ENCODE measurements at regions not wholly inside any gene's neighbourhood (a gene's known extent, or its start where the extent isn't known, plus 50 kb on each side); places are given as distances from the start of the nearest gene placed in this dataset.
"Not testable (repeated sequence)": the region's sequence is repeated elsewhere in the genome, so short reads cannot be mapped to it uniquely, and the experiment has no call there.

DNA sequence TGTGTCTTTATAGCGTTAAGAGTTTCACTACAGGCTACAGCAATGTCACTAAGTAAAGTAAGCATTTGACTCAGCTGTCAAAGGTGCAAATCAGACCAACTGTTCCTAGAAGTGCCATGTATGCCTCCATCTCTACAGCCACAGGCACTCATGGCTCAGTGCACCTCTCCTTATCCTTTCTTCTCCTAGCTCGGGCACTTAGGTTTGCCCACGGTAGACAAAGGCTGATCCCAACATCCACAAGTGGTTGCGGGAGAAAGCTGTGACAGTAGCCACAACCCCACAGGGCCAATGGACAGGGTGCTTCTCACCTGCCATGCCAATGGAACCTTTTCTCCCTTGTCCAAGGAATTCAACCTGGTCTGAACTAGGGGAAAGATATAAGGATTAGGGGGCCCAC is 228.5 kb upstream of the EXOC2 start:
- DNase-seq = no peak

DNA sequence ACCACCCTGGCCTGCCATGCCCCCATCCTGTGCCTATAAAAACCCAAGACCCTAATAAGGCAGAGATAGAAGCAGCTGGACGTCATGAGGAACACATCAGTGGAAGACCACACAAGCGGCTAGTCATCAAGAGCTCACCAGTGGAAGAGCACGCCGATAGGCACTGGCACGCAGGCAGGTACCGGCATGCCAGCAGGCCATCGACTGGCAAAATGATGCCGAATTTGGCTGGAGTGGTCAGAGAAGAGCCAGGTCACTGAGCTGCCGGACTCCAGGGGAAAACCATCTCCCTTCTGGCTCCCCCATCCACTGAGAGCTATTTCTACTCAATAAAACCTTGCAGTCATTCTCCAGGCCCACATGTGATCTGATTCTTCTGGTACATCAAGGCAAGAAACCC is 227.6 kb upstream of the EXOC2 start:
- DNase-seq = no peak

DNA sequence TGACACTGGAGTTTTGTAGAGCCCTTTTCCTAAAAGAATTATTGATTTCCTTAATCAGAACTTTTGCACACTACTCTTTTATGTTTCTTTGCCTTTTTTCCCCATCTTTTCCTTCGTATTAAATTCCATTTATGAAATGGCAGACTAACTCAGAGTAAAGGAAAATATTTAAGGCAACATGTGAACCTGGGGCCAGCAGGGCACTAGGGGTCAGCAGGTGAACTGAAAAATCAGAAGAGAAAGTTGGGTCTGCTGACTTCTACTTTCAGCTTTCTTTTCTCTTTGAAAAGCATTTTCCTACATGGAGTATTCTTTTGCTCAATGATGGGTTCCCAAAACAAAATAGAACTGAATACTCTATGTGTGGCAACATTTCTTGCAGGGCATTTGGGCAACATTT is 226.6 kb upstream of the EXOC2 start:
- no peak for DNase-seq

DNA sequence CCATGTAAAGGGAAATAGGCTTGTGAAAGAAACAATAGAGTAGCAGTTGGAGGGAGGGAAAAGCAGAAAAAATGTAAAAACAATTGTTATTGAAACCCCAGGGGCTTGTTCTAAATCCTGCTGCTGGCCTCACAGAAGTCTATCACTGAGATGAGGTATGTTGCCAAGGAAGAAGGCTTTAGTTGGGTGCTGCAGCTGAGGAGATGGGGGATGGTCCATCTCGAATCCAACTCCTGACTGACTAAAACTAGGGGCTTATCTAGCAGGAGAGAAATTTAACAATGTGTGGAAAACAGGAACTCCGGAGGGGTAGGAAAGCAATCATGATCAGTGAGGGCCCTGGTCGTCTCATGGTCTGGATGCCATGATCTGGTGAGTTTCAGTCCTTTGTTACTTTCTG is 225.0 kb upstream of the EXOC2 start:
- DNase-seq = no peak

DNA sequence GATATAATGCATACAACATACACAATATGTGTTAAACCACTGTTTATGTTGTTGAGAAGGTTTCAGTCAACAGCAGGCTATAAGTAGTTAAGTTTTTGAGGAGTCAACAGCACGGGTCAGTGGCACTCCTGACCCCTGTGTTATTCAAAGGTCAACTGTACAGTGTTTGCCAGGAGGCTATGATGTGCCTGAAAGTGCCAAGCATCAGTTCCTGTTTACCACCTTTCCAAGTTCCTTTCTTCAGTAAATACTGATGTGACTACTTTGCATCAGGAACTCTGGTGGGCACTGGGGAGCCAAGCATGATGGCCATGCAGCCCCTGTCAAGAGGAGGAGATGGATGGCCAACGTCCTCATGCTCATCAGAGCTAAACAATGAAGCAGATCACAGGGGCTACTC is 224.4 kb upstream of the EXOC2 start:
- no peak for DNase-seq

DNA sequence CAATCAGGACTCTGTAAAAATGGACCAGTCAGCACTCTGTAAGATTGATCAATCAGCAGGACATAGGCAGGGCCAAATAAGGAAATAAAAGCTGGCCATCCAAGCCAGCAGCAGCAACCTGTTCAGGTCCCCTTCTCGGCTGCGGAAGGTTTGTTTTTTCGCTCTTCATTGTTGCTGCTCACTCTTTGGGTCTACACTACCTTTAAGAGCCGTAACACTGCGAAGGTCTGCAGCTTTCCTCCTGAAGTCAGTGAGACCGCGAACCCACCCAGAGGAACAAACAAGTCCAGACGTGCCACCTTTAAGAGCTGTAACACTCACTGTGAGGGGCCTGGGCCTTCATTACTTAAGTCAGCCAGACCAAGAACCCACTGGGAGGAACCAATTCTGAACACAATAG is 223.2 kb upstream of the EXOC2 start:
- no peak for DNase-seq

DNA sequence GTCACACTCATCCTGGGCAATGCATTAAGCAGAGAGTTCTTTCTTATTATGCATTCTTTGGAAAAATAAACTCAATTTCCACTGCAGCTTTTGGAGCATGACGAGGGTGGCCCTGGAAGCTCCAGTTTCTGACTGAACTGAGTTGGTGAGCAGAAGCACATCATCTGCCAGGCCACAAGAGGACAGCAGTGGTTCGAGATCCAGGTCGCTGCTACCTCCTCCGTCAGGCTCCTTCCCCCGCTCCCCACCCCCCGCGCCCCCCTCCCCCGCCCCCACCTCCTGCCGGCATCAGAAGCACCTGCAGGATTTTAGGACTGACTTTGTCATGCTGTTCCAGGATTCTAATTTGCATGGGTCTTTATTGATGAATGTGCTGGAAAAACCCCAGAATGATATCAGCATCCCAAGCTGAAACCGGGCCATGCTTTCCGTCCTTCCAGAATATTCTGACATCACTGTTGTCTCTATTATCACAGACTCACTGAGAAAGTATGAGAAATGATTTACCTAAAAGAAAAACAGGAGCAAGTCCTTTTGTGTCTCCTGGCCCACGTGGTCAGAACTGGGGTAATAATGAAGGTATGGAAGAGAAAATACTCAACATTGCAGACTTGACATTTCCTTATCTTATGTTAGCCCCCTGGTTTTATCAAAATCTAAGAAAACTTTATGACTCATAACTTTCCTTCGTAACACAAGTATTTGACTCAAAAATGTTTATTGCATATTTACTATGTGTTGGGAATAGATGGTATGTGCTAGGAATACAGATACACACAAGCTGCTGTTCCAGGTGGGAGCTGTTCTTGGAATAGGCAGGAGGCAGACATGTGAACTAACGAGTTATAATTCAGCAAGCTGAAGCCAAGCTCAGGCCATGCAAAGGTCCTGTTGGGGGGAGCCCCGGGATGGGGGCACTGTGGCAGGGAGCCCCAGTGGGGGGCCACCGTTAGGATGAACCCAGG is 220.2 kb upstream of the EXOC2 start:
- no peak for DNase-seq

DNA sequence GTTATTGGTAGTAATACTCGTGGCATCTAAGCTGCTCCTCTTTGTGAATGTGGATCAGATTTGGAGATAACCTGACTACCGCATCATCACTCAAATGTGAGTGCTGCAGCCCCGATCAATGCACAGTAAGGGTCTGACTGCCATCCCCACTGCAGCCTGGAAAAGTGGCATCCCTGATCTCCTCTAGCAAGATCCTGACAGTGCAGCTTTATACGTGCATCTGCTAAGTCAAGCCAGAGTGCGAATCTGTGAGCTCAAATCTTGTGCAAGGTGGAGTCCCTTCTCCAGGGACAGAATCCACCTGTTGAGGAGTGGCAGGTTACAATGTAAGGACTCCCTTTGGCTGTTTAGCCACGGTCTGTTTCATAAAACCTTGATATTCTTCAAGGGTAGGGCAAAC is 215.0 kb upstream of the EXOC2 start:
- no peak for DNase-seq

DNA sequence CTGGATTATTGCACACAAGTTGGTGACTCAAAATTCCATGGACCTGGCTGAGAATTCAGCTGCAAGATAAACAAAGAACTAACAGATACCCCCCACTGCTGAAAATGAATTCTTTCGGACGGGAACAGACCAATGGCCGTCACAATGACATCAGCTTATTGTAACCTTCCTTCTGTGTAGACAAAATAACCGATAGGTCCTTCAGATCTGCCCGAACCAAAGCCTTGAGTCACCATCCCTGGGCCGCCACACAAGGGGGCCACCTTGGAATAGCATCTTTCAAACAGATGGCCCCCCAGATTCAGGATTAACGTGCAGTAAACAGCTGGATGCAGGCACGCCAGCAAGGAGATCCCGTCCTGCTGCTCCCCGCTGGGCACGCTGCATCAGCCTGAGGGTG is 214.0 kb upstream of the EXOC2 start:
- DNase-seq = no peak

DNA sequence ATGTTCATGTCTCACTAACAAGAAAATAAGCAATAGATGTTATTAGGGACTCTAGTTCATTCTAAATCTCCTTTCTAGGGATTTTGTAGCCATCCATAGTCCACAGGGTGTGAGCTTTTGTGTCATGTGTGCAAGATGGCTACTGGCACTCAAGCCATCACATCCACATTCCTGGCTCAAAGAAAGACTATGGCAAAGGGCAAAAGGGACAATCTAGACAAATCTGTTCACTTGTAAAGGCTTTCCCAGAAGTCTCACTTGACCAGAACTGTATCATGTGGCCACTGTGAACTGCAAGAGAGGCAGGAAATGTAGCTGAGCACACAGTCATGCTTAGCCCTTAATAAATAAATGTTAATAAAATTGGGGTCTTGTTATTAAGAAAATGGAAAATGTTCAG is 212.6 kb upstream of the EXOC2 start:
- DNase-seq = no peak

DNA sequence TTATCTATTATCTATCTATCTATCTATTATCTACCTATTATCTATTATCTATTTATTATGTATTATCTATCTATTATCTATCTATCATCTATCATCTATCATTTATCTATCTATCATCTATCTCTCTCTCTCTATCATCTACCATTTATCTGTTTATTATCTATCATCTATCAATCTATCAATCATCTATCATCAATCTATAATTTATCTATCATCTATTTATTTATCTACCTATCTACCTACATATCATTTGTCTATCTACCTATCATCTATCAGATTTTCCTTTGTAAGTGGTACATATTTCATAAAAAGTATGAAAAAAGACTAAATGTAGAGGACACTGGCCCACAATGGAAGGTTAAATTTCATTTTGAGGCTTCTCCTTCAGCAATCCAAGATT is 212.1 kb upstream of the EXOC2 start:
- DNase-seq = no peak

DNA sequence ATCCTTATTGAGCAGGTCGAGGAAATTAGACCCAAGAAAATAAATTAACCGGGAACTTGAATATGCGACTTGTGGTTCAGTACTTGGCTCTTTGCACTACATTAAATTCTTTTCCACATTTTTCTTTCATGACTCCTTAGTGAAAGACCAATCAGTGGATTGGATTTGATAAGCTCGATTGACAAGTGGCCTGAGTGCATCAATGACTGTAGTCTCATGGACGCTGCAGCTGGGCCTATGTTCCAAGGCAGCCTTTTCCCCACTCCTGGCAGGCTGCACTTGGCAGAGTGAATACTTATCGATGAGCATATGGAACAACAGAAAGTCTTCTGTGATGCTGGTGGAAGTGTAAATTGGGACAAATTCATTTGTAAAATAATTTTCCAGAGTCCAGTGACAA is 210.8 kb upstream of the EXOC2 start:
- DNase-seq = no peak

DNA sequence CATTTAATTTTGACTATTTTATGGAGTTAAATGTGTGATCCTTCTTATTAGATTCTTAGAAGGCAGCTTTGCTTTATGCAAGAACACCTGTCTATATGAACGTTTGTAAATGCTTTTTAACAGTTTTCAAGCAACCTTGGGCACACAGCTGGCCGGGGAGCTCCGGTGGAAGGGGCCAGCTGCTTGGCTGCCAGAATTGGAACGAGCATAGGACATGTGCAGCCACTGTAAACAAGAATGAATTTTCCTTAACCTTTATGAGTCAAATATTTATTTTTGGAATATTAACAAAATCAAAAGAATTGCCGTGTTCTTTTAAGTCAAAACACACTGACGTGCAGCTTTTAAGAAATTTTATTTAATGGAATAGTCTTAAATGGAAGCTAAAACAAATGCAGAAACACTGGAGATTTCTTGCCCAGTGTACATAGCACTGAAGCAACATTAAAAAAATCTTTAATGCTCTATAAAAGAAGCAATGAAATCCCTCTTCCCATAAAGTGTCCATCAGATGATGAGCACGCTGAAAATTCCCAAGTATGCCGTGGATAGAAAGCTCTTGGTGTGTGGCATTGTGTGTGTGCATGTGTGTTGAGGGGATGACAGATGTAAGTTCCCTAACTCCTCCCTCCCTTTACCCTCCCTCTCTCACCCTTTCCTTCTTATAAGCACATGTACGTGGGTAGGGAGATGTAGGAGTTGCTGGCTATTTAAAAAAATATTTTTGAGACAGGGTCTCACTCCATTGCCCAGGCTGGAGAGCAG is 208.9 kb upstream of the EXOC2 start:
- DNase-seq = no peak

DNA sequence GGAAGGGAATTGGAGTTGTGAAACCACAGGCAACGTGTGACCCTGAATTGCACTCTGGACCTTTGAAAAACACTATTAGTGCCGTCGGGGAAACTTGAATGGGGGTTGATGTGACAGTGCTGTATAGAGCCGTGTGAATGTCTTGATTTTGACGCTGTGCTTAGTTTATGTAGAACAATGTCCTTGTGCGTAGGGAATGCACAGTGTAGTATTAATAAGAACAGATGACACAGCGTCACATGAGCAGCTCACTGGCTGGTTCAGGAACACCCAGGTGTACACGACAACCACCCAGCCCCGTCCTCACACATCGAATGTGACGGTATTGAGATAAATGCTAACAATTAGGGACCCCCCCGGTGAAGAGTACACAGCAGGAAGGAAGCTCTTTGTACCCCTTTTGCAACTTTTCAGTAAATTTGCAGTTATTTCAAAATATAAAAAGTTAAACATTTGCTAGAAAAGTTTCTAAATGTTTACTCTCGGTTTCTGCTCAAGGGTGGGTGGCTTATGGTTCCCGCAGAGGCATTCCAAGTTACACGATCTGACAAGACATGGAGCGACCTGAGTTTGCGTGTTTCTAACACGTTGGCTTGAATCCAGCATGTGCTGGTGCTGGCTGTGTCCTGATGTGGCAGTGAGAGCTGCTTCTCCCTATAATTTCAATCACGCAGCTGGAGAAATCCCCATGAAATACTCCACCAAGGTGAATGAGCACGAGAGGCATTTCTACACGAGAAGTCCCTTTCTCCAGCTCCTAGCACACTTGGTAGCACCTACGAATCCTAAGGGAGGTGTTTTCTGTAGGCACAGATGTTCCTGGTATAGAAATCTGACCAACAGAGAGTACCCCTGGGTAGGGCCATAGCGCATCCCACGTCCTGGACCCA is 208.0 kb upstream of the EXOC2 start:
- no peak for DNase-seq

DNA sequence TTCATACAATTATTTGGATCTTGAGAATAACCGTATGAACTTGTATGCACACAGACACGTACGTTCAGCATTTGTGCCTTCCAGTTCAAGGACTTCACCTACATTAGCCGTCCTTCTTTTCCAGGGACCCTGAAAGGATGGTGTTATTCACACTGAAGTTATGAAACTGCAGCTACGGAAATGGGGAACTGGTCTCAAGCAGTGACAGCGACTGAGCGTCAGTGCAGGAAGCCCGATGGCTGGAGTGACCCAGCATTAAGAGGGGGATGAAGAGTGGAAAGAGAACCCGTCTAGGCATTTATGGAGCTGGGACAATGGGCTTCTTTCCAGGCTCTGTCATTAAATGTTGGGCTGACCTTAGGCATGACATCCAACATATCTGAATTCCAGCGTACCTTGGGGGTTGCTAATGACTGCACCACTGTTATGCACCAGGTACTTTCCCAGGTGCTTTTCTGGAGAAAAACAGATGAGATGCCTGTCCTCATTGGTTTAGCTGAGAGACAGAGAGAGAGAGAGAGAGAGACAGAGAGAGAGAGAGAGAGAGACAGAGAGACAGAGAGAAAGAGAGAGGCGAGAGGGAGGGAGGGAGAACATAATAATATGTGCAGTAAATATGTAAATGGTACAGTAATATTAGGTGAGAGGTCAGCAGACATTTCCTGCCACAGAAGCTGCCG is 204.7 kb upstream of the EXOC2 start:
- DNase-seq = no peak

DNA sequence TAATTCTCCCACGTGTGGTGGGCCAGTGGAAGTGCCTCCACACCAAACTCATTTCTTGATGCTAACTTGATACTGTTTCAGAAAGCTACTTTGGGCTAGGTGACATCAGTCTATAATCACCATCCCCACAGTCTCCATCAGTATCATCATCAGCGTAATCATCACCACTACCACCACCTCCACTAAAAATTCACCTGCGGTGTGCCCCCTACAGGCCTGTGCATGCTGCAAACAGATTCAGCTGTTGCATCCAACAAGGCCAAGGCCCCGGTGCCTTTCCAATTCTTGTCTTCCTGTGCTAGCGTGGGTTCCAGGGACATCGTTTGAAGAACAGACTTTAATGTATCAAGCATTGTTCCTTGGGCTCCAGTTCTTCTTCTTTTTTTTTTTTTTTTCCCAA is 201.3 kb upstream of the EXOC2 start:
- DNase-seq = no peak

DNA sequence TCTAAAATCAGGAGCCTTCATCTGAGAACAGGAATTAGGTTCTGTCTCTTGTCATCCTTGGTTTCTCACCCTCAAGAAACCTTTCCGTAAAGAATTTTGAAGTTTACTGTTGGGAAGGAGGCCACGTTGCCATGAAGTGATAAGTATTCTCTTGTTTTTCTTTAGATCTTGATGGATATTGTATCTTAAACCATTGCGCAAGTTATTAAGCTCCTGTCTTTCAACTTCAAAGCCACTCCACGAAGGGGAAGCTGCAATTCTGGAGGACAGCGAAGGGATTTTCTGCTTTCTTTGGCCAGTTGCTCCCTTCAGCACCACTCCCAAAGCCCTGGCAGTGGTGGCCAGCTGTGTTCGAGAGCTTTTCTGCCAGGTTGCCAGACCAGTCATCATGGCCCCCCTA is 198.1 kb upstream of the EXOC2 start:
- no peak for DNase-seq

DNA sequence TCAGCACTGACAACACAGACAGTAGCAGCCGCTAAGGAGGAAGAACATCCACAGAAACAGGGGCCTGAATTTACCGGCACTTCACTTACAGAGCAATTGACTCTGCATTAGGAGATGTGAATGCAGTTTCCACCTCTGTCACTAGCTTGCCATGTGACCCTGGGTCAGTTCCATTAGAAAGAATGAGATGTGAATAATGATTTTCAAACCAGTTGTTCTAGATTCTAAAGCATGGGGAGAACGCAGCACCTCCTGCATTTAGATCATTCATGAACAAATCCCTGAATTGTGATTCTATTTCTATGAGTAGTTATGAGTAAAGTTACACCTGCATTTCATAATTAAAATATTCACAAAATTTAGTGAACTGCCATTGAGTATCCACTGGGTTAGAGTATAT is 197.3 kb upstream of the EXOC2 start:
- DNase-seq = no peak

DNA sequence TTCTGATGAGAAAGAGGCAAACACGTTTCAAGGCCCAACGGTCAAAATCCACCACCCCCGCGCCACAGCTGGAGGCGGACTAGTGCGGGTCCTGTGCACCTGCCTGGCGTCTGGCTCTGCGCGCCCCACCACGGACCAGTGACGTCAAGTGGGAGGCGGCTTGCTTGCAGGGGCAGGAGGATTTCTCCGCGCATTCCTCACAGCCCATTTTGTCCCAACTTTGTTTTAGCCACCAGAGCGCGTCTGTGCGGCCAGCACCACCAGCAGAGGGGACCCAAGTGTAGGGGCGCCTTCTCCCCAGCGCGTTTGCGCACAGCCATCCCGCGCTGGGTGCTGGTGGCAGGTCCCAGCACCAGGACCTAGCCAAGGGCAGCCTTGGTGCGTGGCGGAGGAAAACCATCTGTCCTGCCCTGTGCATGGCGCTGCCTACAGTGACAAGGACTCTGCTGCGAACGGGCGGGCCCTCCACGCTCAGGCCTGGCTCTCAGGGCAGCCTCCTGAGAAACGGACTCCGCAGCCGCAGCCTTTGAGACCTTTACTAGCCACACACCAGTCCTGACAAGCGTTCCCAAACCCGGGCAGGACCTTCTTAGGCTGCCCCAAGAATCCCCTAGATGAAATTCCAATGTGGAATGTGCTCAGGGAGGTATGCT is 194.8 kb upstream of the EXOC2 start:
- DNase-seq = no peak

DNA sequence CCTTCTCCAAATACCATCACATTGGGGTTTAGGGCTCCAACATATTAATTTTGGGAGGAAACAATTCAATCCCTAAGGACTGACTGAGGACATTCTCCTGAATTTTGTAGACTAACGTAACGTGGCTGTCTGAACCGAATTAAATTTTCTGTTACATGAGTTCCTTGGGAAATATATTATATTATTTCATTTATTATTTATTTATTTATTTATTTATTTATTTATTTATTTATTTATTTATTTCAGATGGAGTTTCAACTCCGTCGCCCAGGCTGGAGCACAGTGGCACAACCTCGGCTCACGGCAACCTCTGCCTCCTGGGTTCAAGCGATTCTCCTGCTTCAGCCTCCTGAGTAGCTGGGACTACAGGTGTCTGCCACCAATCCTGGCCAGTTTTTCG is 193.2 kb upstream of the EXOC2 start:
- not testable (repeated sequence) for DNase-seq

DNA sequence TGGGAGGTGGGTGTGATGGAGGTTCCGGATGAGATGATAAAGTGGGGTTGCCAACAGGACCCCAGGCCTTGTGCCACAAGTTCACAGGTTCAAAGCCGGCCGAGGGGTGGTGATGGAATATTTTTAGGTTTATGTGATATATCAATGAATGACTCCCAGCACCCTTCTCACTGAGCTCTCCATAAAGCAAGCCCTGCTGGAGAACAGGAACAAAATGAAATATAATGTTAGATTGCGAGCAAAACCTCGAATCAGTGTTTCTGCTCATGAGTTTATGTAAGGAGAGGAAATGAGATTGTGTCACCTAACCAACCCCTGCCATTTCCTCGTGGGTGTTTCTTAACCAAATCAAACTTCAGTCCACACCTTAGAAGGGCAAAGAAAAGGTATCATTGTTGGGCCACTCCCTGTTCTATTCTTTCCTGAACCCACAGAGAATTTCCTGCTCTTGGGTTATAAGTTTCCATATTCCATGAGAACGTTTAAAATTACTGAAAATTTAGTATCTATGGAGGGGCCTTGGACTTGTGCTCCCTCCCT is 192.2 kb upstream of the EXOC2 start:
- no peak for DNase-seq

DNA sequence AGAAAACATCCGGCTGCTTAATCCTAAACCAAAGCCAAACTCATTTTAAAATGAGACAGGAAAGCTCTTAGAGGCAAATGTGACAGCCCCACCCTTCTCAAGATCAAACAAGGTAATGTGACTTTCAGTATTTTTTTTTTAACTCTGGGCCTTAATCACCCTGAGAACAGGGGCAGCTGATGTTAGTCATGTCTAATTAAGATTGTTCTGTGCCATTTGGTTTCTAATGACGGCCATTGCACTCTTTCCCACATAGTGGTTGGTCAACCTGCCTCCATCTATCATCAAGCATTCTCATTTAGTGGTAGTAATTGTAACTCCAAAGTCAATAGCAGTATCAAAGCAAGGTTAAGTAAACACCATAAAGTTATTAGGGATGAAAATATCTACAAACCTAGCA is 191.6 kb upstream of the EXOC2 start:
- DNase-seq = no peak

Data from cerebellar nuclear complex (tissue), 1 donor.